GM23248 (cell line): ENCODE measurements at regions not wholly inside any gene's neighbourhood (a gene's known extent, or its start where the extent isn't known, plus 50 kb on each side); places are given as distances from the start of the nearest gene placed in this dataset.
A peak's percentile ranks its signal among the peaks of the same experiment; 100 is the strongest.

Experiments used
- DNase-seq: peaks from one replicate; pipeline ENCODE4 v3.0.0-alpha.2; 2015
- H2AFZ ChIP-seq: fragments of 200-600 bp; sonication (generic); 2 replicates; pipeline ENCODE4 v1.6.1; 2016; ENCODE audit warnings: antibody characterized with exemption
- H3F3A ChIP-seq: fragments of 200-600 bp; sonication (generic); 2 replicates; pipeline ENCODE4 v1.6.1; 2016; ENCODE audit warnings: mild to moderate bottlenecking, antibody characterized with exemption, mixed run types; ENCODE audit not compliant: insufficient read depth
- H3K27ac ChIP-seq: fragments of 200-600 bp; sonication (generic); 2 replicates; pipeline ENCODE4 v1.5.1; 2016; ENCODE audit warnings: mild to moderate bottlenecking
- H3K27me3 ChIP-seq: fragments of 200-600 bp; sonication (generic); replicated peaks from 2 replicates; pipeline ENCODE4 v1.6.1; 2016; ENCODE audit warnings: mild to moderate bottlenecking; ENCODE audit not compliant: insufficient read depth
- H3K36me3 ChIP-seq: fragments of 200-600 bp; sonication (generic); 2 replicates; pipeline ENCODE4 v1.6.1; 2016; ENCODE audit warnings: low read depth, mild to moderate bottlenecking
- H3K4me1 ChIP-seq: fragments of 200-600 bp; sonication (generic); 2 replicates; pipeline ENCODE4 v1.6.1; 2016; ENCODE audit warnings: mild to moderate bottlenecking; ENCODE audit not compliant: insufficient read depth
- H3K4me2 ChIP-seq: fragments of 200-600 bp; sonication (generic); one replicate; pipeline ENCODE4 v1.6.1; 2016; ENCODE audit warnings: mild to moderate bottlenecking; ENCODE audit not compliant: unreplicated experiment
- H3K4me3 ChIP-seq: fragments of 200-600 bp; sonication (generic); 2 replicates; pipeline ENCODE4 v1.5.1; 2016; ENCODE audit warnings: mild to moderate bottlenecking
- H3K79me2 ChIP-seq: fragments of 200-600 bp; sonication (generic); 2 replicates; pipeline ENCODE4 v1.6.1; 2016; ENCODE audit warnings: mild to moderate bottlenecking; ENCODE audit not compliant: insufficient read depth
- H3K9ac ChIP-seq: fragments of 200-600 bp; sonication (generic); 2 replicates; pipeline ENCODE4 v1.6.1; 2016; ENCODE audit warnings: mild to moderate bottlenecking
- H3K9me2 ChIP-seq: fragments of 200-600 bp; sonication (generic); 2 replicates; pipeline ENCODE4 v1.6.1; 2016; ENCODE audit warnings: mixed run types, mild to moderate bottlenecking, moderate library complexity; ENCODE audit not compliant: insufficient read depth
- H3K9me3 ChIP-seq: fragments of 200-600 bp; sonication (generic); one replicate; pipeline ENCODE4 v1.6.1; 2017; ENCODE audit warnings: low read depth
- H4K20me1 ChIP-seq: fragments of 200-600 bp; sonication (generic); 2 replicates; pipeline ENCODE4 v1.6.0; 2016; ENCODE audit not compliant: insufficient read depth
- EZH2 ChIP-seq: fragments of 200-600 bp; sonication (generic); IDR thresholded peaks from 2 replicates; pipeline ENCODE4 v1.6.1; 2018; ENCODE audit warnings: antibody characterized with exemption, mild to moderate bottlenecking; ENCODE audit not compliant: insufficient read depth, poor library complexity, severe bottlenecking
- EZH2phosphoT487 ChIP-seq: fragments of 200-600 bp; sonication (generic); IDR thresholded peaks from 2 replicates; pipeline ENCODE4 v1.6.1; 2018; ENCODE audit warnings: antibody characterized with exemption, moderate library complexity, mild to moderate bottlenecking, low read depth; ENCODE audit not compliant: insufficient read depth
- WGBS, 2 experiments: methylation state at CpG; one replicate each; pipeline ENCODE4 v1.1.6; 2015 to 2017; ENCODE audit warnings: low lambda C conversion rate in 2 of 2, low coverage in 1 of 2; ENCODE audit errors: missing lambda C conversion rate in 2 of 2; 5-methylcytosine and 5-hydroxymethylcytosine counted together
- in situ Hi-C: fragments of 300-500 bp; cut with MboI; formaldehyde crosslinking; loops from 2 replicates; pipeline ENCODE4 v1.15.0; 2020

DNA sequence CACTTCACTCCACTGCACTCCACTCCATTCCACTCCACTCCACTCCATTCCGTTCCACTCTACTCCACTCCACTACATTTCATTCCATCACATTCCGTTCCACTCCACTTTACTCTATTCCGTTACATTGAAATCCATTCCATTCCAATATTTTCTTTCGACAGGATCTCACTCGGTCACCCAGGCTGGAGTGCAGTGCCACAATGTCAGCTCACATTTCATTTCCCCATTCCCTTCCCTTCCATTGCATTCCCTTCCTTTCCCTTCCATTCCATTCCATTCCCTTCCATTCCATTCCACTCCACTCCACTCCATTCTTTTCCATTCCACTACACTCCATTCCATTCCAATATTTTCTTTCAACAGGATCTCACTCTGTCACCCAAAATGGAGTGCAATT lies 1407.6 kb upstream of the USP9Y start:
- Histone ChIP-seq H3K9me2 (no peaks in the 10 kb centered on the region), H3K27ac (no peak overlapping the region), H3K4me3 (no peak overlapping the region), H3K27me3 (no peaks in the 10 kb centered on the region), H3K4me2 (no peak overlapping the region), H3K4me1 (no peaks in the 10 kb centered on the region), H3K36me3 (no peaks in the 10 kb centered on the region), H3F3A (no peaks in the 10 kb centered on the region), H2AFZ (no peak overlapping the region), H4K20me1 (no peaks in the 10 kb centered on the region), H3K79me2 (no peaks in the 10 kb centered on the region), H3K9me3 (no peaks in the 10 kb centered on the region), H3K9ac (no peak overlapping the region)
- 23 to 26% methylated on average over 5 of the region's 5 CpGs for WGBS, 2 experiments
- in situ Hi-C loops, result no loop called here
- DNase-seq, result no peak
- TF ChIP-seq EZH2, result no peak
- no peak for TF ChIP-seq EZH2phosphoT487

DNA sequence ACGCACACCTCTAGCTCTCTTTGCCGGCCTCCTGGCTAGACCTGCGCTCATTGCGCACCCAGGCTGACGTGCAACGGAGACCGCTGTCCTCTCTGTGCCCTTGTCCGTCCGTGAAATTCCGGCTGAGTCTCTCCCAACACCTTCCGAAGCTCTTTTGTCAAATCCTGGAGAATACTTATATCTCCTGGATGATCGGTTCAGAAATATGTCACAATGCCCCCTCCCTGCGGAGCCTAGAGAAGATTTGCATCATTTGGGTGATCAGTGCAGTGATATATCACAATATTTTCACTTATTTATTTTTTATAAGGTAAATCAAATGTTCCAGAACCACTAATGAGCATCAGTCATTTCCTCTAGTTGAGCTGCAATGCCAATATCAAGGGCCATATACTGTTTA lies 1366.9 kb upstream of the USP9Y start:
- DNase-seq, result peak; percentile 5
- Histone ChIP-seq H3K79me2 (no peaks in the 10 kb centered on the region), H3K9ac (no peak overlapping the region), H3K4me3 (no peak overlapping the region), H3K9me2 (no peaks in the 10 kb centered on the region), H2AFZ (no peak overlapping the region), H3F3A (no peaks in the 10 kb centered on the region), H3K4me1 (no peaks in the 10 kb centered on the region), H3K9me3 (no peaks in the 10 kb centered on the region), H3K36me3 (no peaks in the 10 kb centered on the region), H3K27ac (no peak overlapping the region), H4K20me1 (no peaks in the 10 kb centered on the region), H3K4me2 (no peak overlapping the region), H3K27me3 (no peaks in the 10 kb centered on the region)
- TF ChIP-seq EZH2, result no peak
- TF ChIP-seq EZH2phosphoT487, result no peak
- WGBS, 2 experiments, result 45 to 46% methylated on average over 13 of the region's 13 CpGs
- in situ Hi-C loops, result no loop called here
